GM18519 (cell line): ENCODE measurements at regions not wholly inside any gene's neighbourhood (a gene's known extent, or its start where the extent isn't known, plus 50 kb on each side); places are given as distances from the start of the nearest gene placed in this dataset.
"Not testable (repeated sequence)": the region's sequence is repeated elsewhere in the genome, so short reads cannot be mapped to it uniquely, and the experiment has no call there.

ENCODE experiments used
- ATAC-seq: cut with Tn5 transposase; IDR thresholded peaks from one replicate; pipeline ENCODE4 v1.9.1; 2021; ENCODE audit warnings: mild to moderate bottlenecking, moderate library complexity; ENCODE audit not compliant: unreplicated experiment, low FRiP score

GRCh38 chr22:47517062-47517461, 754.6 kb downstream of the TBC1D22A start:
- no peak for ATAC-seq

DNA sequence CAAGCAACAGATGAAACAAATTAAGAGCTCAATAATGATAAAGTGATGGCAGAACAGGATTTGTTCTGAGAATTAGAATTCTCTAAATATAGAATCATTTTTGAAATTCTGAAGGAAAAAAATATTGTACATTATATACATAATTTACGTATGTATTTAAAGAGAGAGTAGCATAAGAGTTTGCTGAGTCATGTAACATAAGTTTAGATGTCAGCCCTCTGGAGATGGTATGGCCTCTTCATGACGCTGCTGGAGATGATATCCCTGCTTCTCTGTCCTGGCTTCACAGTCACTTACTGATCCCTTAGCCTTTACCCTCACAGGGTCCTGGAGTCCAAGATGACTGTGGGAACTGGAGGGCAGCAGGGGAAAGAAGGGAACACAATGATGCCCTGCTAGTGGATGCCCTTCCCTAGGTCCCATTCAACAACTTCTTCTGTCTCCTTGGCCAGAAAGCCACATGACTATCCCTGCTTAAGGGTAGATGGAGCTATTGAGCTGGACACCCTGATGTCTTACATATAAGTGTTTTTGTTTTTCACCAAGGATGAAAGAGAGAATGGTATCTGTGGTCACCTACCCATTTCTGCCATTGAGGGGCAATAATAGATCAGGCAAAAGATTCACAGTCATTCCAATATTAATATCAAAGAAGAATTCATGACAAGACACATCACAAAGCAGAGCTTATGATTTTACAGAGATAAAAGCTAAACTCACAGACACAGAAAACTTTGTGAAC, 753.1 kb downstream of the TBC1D22A start:
- no peak for ATAC-seq

DNA sequence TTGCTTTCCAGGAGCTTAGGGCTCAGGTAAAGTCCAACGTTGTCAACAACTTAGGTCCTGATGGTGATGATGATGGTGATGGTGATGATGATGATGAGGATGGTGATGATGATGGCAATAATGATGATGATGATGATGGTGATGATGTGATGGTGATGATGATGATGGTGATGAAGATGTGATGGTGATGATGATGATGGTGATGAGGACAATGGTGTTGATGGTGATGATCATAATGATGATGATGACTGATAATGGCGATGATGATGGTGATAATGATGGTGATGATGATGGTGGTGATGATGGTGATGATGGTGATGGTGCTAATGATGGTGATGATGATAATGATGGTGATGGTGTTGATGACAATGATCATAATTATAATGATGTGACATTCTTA, 750.2 kb downstream of the TBC1D22A start:
- ATAC-seq = no peak

DNA sequence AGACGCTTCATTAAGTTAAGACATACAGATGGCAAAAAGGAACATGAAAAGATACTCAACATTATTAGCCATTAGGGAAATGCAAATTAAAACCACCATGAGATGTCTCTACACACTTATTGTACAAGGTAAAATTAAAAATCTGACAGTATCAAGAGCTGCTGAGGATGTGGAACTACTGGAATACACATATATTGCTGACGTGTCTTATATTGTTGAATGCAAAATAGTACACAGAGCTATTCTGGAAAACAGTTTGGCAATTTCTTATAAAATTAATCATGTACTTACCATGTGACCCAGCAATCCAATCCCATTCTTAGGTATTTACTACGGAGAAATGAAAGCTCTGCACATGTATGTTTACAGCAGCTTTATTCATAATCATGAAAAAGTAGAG, 742.5 kb downstream of the TBC1D22A start:
- ATAC-seq = no peak

GRCh38 chr22:47498969-47499495, 736.6 kb downstream of the TBC1D22A start:
- ATAC-seq = no peak

DNA sequence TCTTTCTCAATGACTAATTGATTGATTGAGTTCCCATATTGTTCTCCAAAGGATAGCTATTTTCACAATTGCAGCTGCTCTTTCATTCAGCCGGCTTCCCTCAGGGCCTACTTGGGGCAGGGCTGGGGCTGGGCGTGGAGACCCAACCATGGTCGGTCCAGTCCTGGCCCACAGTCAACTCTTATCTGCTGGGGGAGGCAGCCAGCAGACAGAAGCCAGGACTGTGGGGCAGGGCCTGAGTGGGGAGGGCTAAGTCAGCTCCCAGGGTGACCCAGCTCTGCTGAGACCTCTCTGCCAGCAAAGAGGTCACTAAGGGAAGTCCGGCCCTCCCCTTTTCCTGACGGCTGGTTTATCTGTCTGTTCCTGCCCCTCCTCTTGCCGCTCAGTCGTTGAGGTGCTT, 735.2 kb downstream of the TBC1D22A start:
- no peak for ATAC-seq

DNA sequence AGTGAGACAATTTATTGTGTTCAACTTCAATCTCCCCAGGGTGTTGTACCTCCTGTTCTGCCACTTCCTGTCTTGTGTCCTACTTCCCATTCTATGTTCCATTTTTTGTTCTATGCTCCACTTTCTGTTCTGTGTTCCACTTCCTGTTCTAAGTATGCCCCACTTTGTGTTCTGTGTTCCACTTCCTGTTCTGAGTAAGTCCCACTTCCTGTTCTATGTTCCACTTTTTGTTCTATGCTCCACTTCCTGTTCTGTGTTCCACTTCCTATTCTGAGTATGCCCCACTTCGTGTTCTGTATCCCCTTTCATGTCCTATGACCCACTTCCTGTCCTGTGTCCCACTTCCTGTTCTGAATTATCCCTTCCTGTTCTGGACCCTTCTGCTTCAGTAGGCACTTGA, 732.7 kb downstream of the TBC1D22A start:
- ATAC-seq = no peak

GRCh38 chr22:47488131-47488530, 725.7 kb downstream of the TBC1D22A start:
- not testable (repeated sequence) for ATAC-seq

- ATAC-seq = no peak
These were observed 724.3 kb downstream of the TBC1D22A start for GRCh38 chr22:47486569-47487312.

DNA sequence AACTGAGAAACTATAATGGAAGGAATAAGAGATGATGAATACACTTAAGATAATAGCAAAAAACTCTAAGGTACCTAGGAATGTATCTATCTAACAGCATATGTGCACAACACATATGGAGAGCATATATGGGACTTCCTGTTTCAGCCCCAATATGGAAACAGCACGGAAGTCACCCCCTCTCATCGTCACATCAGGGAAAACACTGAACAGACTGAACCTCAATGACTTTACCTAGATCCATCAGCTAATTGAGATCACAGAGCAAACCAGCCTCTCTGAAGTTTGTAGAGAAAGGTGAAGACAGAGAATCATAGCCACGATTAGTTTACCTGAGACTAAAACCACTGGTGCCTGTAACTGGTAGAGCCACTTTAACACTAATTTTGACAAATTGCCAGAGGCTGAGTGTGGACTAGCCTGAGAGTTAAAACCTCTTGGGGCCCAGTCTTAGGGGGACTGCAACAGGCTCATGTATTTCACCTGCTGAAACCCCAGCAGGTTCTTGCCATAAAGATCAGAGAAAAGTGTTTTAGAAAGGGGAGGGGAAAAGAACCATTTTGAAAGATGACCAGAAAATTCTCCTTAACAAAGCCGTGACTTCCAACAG, 722.6 kb downstream of the TBC1D22A start:
- no peak for ATAC-seq

GRCh38 chr22:47476231-47476630, 713.8 kb downstream of the TBC1D22A start:
- ATAC-seq = no peak

- no peak for ATAC-seq
These were observed 712.4 kb downstream of the TBC1D22A start for GRCh38 chr22:47474895-47475294.

DNA sequence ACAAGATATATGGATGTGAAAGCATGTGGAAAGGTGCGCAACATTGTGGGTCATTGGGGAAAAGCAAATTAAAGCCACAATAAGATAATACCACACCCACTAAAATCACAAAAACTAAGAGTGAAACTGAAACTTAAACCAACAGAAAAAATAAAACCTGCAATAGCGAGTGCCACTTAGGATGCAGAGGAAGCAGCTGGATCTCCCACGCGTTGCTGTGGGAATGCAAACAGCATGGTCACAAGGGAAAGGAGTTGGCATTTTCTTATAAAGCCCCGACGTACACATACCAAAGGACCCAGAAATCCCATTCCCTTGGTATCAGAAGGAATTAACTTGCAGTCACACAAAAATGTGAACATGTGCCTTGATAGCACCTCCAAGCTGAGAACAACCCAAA, 712.0 kb downstream of the TBC1D22A start:
- no peak for ATAC-seq

DNA sequence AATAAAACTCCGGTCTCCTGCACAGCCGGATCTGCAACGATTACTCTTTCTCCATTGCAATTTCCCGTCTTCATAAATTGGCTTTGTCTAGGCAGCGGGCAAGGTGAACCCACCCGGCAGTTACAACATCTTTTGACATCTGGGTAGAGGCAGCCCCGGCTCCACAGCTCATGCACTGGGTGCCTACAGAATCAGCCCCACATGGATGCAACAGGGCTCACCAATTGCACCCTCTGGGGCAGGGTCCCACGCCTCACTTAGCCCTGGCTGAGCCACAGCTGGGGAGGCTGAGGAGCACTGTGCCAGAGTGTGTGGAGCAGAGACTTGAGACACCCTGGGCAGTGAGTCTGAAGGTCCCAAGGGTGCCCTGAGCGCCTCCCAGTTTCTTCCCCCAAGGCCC, 710.2 kb downstream of the TBC1D22A start:
- no peak for ATAC-seq

DNA sequence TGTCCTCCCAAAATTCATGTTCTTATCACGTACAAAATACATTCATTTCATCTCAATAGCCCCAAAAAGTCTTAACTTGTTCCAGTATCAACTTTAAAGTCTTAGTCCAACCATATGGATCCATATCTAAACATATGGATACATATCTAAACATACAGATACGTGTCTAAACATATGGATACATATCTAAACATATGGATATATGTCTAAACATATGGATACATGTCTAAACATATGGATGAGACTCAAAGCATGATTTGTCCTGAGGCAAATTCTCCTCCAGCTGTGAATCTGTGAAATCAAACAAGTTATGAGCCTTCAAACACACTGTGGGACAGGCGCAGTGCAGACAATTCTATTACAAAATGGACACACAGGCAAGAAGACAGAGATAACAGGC, 709.0 kb downstream of the TBC1D22A start:
- ATAC-seq = no peak

DNA sequence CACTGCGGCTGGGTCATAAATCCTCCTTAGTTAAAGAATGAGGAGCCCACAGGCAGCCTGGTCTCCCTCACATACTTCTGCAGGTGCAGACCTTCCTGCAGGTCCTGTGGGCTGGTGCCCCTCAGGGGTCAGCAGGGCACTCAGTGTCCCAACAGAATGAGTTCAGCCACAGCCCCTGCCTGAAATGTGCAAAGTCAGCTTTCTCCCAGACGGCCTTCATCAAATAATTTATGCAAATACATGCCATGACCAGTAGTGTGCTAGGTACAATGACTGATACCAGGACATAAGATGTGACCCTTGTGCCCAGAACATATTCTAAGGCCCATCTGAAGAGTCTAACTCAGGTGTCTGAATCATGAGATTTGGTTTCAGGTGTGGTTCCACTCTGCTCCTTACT, 703.4 kb downstream of the TBC1D22A start:
- ATAC-seq = no peak

DNA sequence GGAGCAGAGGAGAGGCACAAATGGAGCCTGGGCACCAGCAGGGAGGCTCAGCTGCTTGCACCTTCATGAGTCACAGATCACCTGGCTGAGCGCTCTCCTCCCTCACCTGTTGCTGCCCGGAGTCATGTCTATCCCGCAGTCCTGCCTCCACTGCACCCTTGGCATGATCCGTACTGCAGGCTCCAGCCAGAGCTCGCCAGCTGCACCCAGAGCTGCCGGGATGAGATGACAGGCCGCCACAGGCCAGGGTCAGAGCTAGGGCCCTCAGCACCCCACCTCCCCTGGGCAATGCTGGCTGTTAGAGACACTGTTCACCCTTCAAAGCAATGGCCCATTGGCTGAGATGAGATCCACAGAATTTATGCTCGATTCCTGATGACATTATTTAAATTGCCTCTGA, 702.8 kb downstream of the TBC1D22A start:
- no peak for ATAC-seq

- no peak for ATAC-seq
These were observed 700.8 kb downstream of the TBC1D22A start for GRCh38 chr22:47463220-47463619.

DNA sequence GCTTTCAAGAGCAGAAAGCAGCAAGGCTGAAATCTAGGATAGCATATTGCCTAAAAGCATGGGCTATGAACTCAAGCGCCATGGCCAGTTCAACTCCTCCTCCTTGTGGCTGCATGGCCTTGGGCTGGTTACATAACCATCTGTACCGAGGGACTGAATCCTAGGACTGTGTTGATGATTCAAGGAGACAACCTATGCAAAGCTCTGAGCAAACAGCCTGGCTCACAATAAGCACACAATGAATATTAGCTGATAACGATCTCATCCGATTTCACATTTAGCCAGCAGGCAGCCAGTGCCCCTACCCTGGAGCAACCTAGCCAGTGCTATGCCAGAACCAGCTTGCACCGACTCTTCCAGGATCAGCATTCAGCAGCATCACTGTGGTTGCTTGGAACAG, 698.4 kb downstream of the TBC1D22A start:
- ATAC-seq = no peak

DNA sequence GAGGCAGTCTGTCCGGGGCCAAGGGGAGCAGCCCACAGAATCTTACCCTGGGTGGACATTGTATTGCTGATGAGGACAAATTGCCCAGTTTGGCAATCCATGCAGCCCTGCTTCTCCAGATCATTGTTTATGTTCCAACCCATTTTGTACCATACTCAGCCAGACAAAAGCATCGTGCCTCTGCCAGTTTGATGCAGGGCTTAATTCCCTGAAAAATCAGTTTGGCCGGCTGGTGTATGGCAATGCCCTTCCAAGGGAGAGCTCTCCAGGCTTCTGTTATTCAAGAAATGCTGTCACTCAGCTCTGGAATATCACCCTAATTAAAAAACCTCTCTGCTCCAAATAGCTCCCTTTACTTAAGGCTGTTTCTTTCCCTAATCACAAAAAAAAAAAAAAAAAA, 697.7 kb downstream of the TBC1D22A start:
- no peak for ATAC-seq

- no peak for ATAC-seq
These were observed 695.9 kb downstream of the TBC1D22A start for GRCh38 chr22:47458348-47458747.
